ENCODE measurements at regions not wholly inside any gene's neighbourhood (a gene's known extent, or its start where the extent isn't known, plus 50 kb on each side); places are given as distances from the start of the nearest gene placed in this dataset.

DNA sequence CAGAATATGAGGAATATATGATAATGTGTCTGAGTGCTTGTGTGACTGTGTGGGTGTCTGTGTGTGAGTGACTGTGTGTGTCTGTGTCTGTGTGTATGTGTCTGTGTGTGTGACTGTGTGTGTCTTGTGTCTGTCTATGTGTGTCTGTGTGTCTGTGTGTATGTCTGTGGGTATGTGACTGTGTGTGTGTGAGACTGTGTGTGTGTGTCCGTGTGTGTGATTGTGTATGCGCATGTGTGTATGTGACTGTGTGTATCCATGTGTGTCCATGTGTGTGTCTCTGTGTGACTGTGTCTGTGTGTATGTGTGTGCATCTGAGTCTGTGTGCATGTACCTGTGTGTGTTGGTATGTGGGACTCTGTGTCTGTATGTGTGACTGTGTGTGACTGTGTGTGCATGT lies 1361.2 kb upstream of the TMEM132C start:
- TF ChIP-seq, protein P1, sequence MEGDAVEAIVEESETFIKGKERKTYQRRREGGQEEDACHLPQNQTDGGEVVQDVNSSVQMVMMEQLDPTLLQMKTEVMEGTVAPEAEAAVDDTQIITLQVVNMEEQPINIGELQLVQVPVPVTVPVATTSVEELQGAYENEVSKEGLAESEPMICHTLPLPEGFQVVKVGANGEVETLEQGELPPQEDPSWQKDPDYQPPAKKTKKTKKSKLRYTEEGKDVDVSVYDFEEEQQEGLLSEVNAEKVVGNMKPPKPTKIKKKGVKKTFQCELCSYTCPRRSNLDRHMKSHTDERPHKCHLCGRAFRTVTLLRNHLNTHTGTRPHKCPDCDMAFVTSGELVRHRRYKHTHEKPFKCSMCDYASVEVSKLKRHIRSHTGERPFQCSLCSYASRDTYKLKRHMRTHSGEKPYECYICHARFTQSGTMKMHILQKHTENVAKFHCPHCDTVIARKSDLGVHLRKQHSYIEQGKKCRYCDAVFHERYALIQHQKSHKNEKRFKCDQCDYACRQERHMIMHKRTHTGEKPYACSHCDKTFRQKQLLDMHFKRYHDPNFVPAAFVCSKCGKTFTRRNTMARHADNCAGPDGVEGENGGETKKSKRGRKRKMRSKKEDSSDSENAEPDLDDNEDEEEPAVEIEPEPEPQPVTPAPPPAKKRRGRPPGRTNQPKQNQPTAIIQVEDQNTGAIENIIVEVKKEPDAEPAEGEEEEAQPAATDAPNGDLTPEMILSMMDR (IDR thresholded peaks at IDR 0.05) = no peak
- TF ChIP-seq POLR2A (IDR thresholded peaks at IDR 0.05) = no peak

Measured in heart left ventricle (tissue), 13 donors.